ENCODE measurements at regions not wholly inside any gene's neighbourhood (a gene's known extent, or its start where the extent isn't known, plus 50 kb on each side); places are given as distances from the start of the nearest gene placed in this dataset.

- Mint-ChIP-seq H3K36me3 (no peaks in the 10 kb centered on the region), H3K9me3 (no peaks in the 10 kb centered on the region), H3K4me1 (no peaks in the 10 kb centered on the region), H3K27me3 (no peaks in the 10 kb centered on the region), H3K27ac (no peak overlapping the region), H3K4me3 (no peak overlapping the region)
- no peak for DNase-seq
Measured at GRCh38 chr6:21478883-21479539, 114.5 kb upstream of the SOX4 start.

GRCh38 chr6:21486115-21486514, 107.4 kb upstream of the SOX4 start:
- Mint-ChIP-seq H3K27me3 (no peaks in the 10 kb centered on the region), H3K36me3 (no peaks in the 10 kb centered on the region), H3K9me3 (no peaks in the 10 kb centered on the region), H3K4me1 (no peaks in the 10 kb centered on the region), H3K27ac (no peak overlapping the region), H3K4me3 (no peak overlapping the region)
- no peak for DNase-seq

GRCh38 chr6:21489826-21490225, 103.7 kb upstream of the SOX4 start:
- Mint-ChIP-seq H3K9me3 (no peaks in the 10 kb centered on the region), H3K4me3 (no peak overlapping the region), H3K27me3 (no peaks in the 10 kb centered on the region), H3K27ac (no peak overlapping the region), H3K36me3 (no peaks in the 10 kb centered on the region), H3K4me1 (no peaks in the 10 kb centered on the region)
- DNase-seq = no peak

- H3K36me3 Mint-ChIP-seq = no peaks in the 10 kb centered on the region
Measured at GRCh38 chr6:21491955-21492354, 101.6 kb upstream of the SOX4 start.

GRCh38 chr6:21494505-21494904, 99.0 kb upstream of the SOX4 start:
- Mint-ChIP-seq H3K27me3 (no peaks in the 10 kb centered on the region), H3K4me1 (no peaks in the 10 kb centered on the region), H3K36me3 (no peaks in the 10 kb centered on the region), H3K27ac (no peak overlapping the region), H3K4me3 (no peak overlapping the region), H3K9me3 (no peaks in the 10 kb centered on the region)
- no peak for DNase-seq

More at GRCh38 chr6:21491955-21492354, 101.6 kb upstream of the SOX4 start:
- Mint-ChIP-seq H3K27me3 (no peaks in the 10 kb centered on the region), H3K27ac (no peak overlapping the region), H3K9me3 (no peaks in the 10 kb centered on the region), H3K4me3 (no peak overlapping the region), H3K4me1 (no peaks in the 10 kb centered on the region)
- no peak for DNase-seq

- no peaks in the 10 kb centered on the region for H3K36me3 Mint-ChIP-seq
- no peaks in the 10 kb centered on the region for H3K9me3 Mint-ChIP-seq
- no peak for DNase-seq
- H3K4me3 Mint-ChIP-seq = no peak overlapping the region
- H3K27ac Mint-ChIP-seq = no peak overlapping the region
- no peaks in the 10 kb centered on the region for H3K4me1 Mint-ChIP-seq
- peaks cover 3% of the 10 kb centered on the region for H3K27me3 Mint-ChIP-seq
Measured at GRCh38 chr6:21496196-21496595, 97.4 kb upstream of the SOX4 start.

GRCh38 chr6:21496706-21497105, 96.8 kb upstream of the SOX4 start:
- DNase-seq = no peak
- peaks cover 3% of the 10 kb centered on the region for H3K27me3 Mint-ChIP-seq
- no peaks in the 10 kb centered on the region for H3K4me1 Mint-ChIP-seq
- H3K4me3 Mint-ChIP-seq = no peak overlapping the region
- H3K36me3 Mint-ChIP-seq = no peaks in the 10 kb centered on the region
- H3K27ac Mint-ChIP-seq = no peak overlapping the region
- H3K9me3 Mint-ChIP-seq = no peaks in the 10 kb centered on the region

GRCh38 chr6:21500314-21501020, 93.1 kb upstream of the SOX4 start:
- no peak overlapping the region for H3K27ac Mint-ChIP-seq
- no peaks in the 10 kb centered on the region for H3K9me3 Mint-ChIP-seq
- H3K4me1 Mint-ChIP-seq = no peaks in the 10 kb centered on the region
- DNase-seq = no peak
- H3K4me3 Mint-ChIP-seq = no peak overlapping the region
- peaks cover 3% of the 10 kb centered on the region for H3K27me3 Mint-ChIP-seq
- H3K36me3 Mint-ChIP-seq = no peaks in the 10 kb centered on the region

GRCh38 chr6:21501021-21501354, 92.6 kb upstream of the SOX4 start:
- H3K27ac Mint-ChIP-seq = no peak overlapping the region
- no peak overlapping the region for H3K4me3 Mint-ChIP-seq
- no peaks in the 10 kb centered on the region for H3K9me3 Mint-ChIP-seq
- no peaks in the 10 kb centered on the region for H3K4me1 Mint-ChIP-seq
- no peaks in the 10 kb centered on the region for H3K36me3 Mint-ChIP-seq
- peaks cover 3% of the 10 kb centered on the region for H3K27me3 Mint-ChIP-seq
- no peak for DNase-seq

- no peaks in the 10 kb centered on the region for H3K36me3 Mint-ChIP-seq
- no peaks in the 10 kb centered on the region for H3K9me3 Mint-ChIP-seq
- no peak overlapping the region for H3K27ac Mint-ChIP-seq
- no peak overlapping the region for H3K4me3 Mint-ChIP-seq
- H3K4me1 Mint-ChIP-seq = no peaks in the 10 kb centered on the region
- no peak for DNase-seq
- H3K27me3 Mint-ChIP-seq = peaks cover 3% of the 10 kb centered on the region
Measured at GRCh38 chr6:21501815-21502214, 91.7 kb upstream of the SOX4 start.

GRCh38 chr6:21502682-21503081, 90.9 kb upstream of the SOX4 start:
- Mint-ChIP-seq H3K4me1 (no peaks in the 10 kb centered on the region), H3K9me3 (no peaks in the 10 kb centered on the region), H3K4me3 (no peak overlapping the region), H3K36me3 (no peaks in the 10 kb centered on the region), H3K27me3 (peaks cover 3% of the 10 kb centered on the region), H3K27ac (no peak overlapping the region)
- DNase-seq = no peak

- H3K27me3 Mint-ChIP-seq = peaks cover 3% of the 10 kb centered on the region
- H3K4me1 Mint-ChIP-seq = no peaks in the 10 kb centered on the region
- no peak for DNase-seq
- H3K9me3 Mint-ChIP-seq = no peaks in the 10 kb centered on the region
- no peak overlapping the region for H3K27ac Mint-ChIP-seq
- no peak overlapping the region for H3K4me3 Mint-ChIP-seq
- no peaks in the 10 kb centered on the region for H3K36me3 Mint-ChIP-seq
Measured at GRCh38 chr6:21504790-21505189, 88.8 kb upstream of the SOX4 start.

GRCh38 chr6:21505574-21505990, 88.0 kb upstream of the SOX4 start:
- H3K4me3 Mint-ChIP-seq = no peak overlapping the region
- H3K27ac Mint-ChIP-seq = no peak overlapping the region
- no peak for DNase-seq
- H3K9me3 Mint-ChIP-seq = no peaks in the 10 kb centered on the region
- peaks cover 3% of the 10 kb centered on the region for H3K27me3 Mint-ChIP-seq
- H3K4me1 Mint-ChIP-seq = no peaks in the 10 kb centered on the region
- no peaks in the 10 kb centered on the region for H3K36me3 Mint-ChIP-seq

GRCh38 chr6:21506126-21506525, 87.4 kb upstream of the SOX4 start:
- H3K27ac Mint-ChIP-seq = no peak overlapping the region
- no peak for DNase-seq
- H3K4me3 Mint-ChIP-seq = no peak overlapping the region
- no peaks in the 10 kb centered on the region for H3K36me3 Mint-ChIP-seq
- peaks cover under 1% of the 10 kb centered on the region for H3K27me3 Mint-ChIP-seq
- no peaks in the 10 kb centered on the region for H3K4me1 Mint-ChIP-seq
- H3K9me3 Mint-ChIP-seq = no peaks in the 10 kb centered on the region

- no peak for DNase-seq
- Mint-ChIP-seq H3K9me3 (no peaks in the 10 kb centered on the region), H3K27ac (no peak overlapping the region), H3K36me3 (no peaks in the 10 kb centered on the region), H3K4me1 (no peaks in the 10 kb centered on the region), H3K4me3 (no peak overlapping the region), H3K27me3 (peaks cover 10% of the 10 kb centered on the region)
Measured at GRCh38 chr6:21507811-21508210, 85.7 kb upstream of the SOX4 start.

GRCh38 chr6:21508753-21509152, 84.8 kb upstream of the SOX4 start:
- H3K9me3 Mint-ChIP-seq = no peaks in the 10 kb centered on the region
- H3K4me3 Mint-ChIP-seq = no peak overlapping the region
- no peak for DNase-seq
- no peak overlapping the region for H3K27ac Mint-ChIP-seq
- H3K4me1 Mint-ChIP-seq = no peaks in the 10 kb centered on the region
- peaks cover 10% of the 10 kb centered on the region for H3K27me3 Mint-ChIP-seq
- no peaks in the 10 kb centered on the region for H3K36me3 Mint-ChIP-seq

Measured in activated naive CD8-positive, alpha-beta T cell treated with anti-CD3 and anti-CD28 coated beads for 36 hours (primary cell).